GM12878 (cell line): ENCODE measurements at regions not wholly inside any gene's neighbourhood (a gene's known extent, or its start where the extent isn't known, plus 50 kb on each side); places are given as distances from the start of the nearest gene placed in this dataset.

Experiments used
- ATAC-seq: fragments of 200-7000 bp; cut with Tn5 transposase; 3 replicates; pipeline ENCODE4 v1.9.1; 2020; ENCODE audit warnings: mild to moderate bottlenecking, moderate library complexity
- BruUV-seq: library from RNA; stranded (reverse); fragments of 400-500 nt; replicated peaks from 2 replicates; lab custom pipeline; 2021; lab: Mats Ljungman, UMichigan
- CTCF ChIA-PET: fragments of 300-600 bp; sonication (Branson Sonifier 250); formaldehyde crosslinking; extraction: SDS; loops from one replicate; lab custom pipeline; 2021; ENCODE audit warnings: inconsistent platforms; lab: Yijun Ruan, JAX
- POLR2A ChIA-PET: fragments of 350-600 bp; formaldehyde crosslinking; extraction: SDS; loops from one replicate; lab custom pipeline; 2021; ENCODE audit warnings: inconsistent platforms; lab: Charles Lee
- RAD21 ChIA-PET: fragments of 300-600 bp; sonication (Branson Sonifier 250); formaldehyde crosslinking; loops from one replicate; lab custom pipeline; 2023; ENCODE audit warnings: antibody characterized with exemption; ENCODE audit not compliant: unreplicated experiment; lab: Charles Lee
- SMC1A ChIA-PET: fragments of 300-600 bp; sonication (Branson Sonifier 250); formaldehyde crosslinking; loops from one replicate; lab custom pipeline; 2023; ENCODE audit not compliant: unreplicated experiment, uncharacterized antibody; lab: Charles Lee
- DNase-seq: peaks from one replicate; pipeline ENCODE4 v3.0.0-alpha.2; 2011; ENCODE audit warnings: low read depth, low spot score
- FAIRE-seq: peaks from 3 replicates; lab custom pipeline; 2011; peaks lifted over from hg19 to GRCh38; lab: Jason Lieb, UNC
- H2AFZ ChIP-seq: 2 replicates; pipeline ENCODE4 v1.6.0; 2011; ENCODE audit warnings: low read depth, low read length, control low read depth; ENCODE audit not compliant: control insufficient read depth
- H3K27ac ChIP-seq: 2 replicates; pipeline ENCODE4 v1.5.1; 2011; ENCODE audit warnings: control low read depth; ENCODE audit not compliant: control insufficient read depth, insufficient read depth
- H3K27me3 ChIP-seq, 2 experiments: replicated peaks in 1 of 2; 2 replicates each; pipeline versions ENCODE4 v1.6.0 to v1.6.1; 2011; ENCODE audit warnings: low read length in 1 of 2; ENCODE audit not compliant: control insufficient read depth in 2 of 2, insufficient read depth in 2 of 2
- H3K36me3 ChIP-seq, 2 experiments: 2 replicates each; pipeline ENCODE4 v1.5.1; 2011; ENCODE audit warnings: low read length in 1 of 2; ENCODE audit not compliant: control insufficient read depth in 2 of 2, insufficient read depth in 2 of 2
- H3K4me1 ChIP-seq: 2 replicates; pipeline ENCODE4 v1.6.1; 2011; ENCODE audit warnings: mild to moderate bottlenecking, low read length, moderate library complexity, mixed read lengths; ENCODE audit not compliant: control insufficient read depth, insufficient read depth
- H3K4me2 ChIP-seq: 2 replicates; pipeline ENCODE4 v1.6.0; 2011; ENCODE audit warnings: control low read depth; ENCODE audit not compliant: control insufficient read depth, insufficient read depth
- H3K4me3 ChIP-seq: fragments of 200-600 bp; sonication (generic); 2 replicates; pipeline ENCODE4 v1.5.1; 2016
- H3K79me2 ChIP-seq: 2 replicates; pipeline ENCODE4 v1.6.0; 2011; ENCODE audit warnings: low read length; ENCODE audit not compliant: control insufficient read depth, insufficient read depth
- H3K9ac ChIP-seq: 2 replicates; pipeline ENCODE4 v1.8.0; 2011; ENCODE audit warnings: low read length, control low read depth, mixed read lengths; ENCODE audit not compliant: control insufficient read depth, insufficient read depth
- H3K9me3 ChIP-seq: replicated peaks from 3 replicates; pipeline ENCODE4 v1.5.1; 2011; ENCODE audit warnings: mild to moderate bottlenecking, low read length; ENCODE audit not compliant: control insufficient read depth, insufficient read depth
- H4K20me1 ChIP-seq: 2 replicates; pipeline ENCODE4 v1.6.0; 2011; ENCODE audit not compliant: control insufficient read depth, insufficient read depth
- CUX1 ChIP-seq: IDR thresholded peaks from 2 replicates; pipeline ENCODE4 v1.6.1; 2012; ENCODE audit warnings: improper control_type of control experiment, low read depth, low read length; ENCODE audit not compliant: insufficient replicate concordance
- MLLT1 ChIP-seq: fragments of 450-650 bp; IDR thresholded peaks from 2 replicates; pipeline ENCODE4 v1.6.1; 2016; ENCODE audit warnings: mild to moderate bottlenecking
- MTA3 ChIP-seq: IDR thresholded peaks from 2 replicates; pipeline ENCODE4 v1.6.1; 2012; ENCODE audit warnings: low read length, inconsistent platforms, borderline replicate concordance
- MYC ChIP-seq: IDR thresholded peaks from 2 replicates; pipeline ENCODE4 v1.6.1; 2011; ENCODE audit warnings: mild to moderate bottlenecking, low read length, moderate library complexity, inconsistent platforms; ENCODE audit not compliant: insufficient read depth, insufficient replicate concordance, insufficient read length, severe bottlenecking
- RAD51 ChIP-seq: fragments of 450-650 bp; IDR thresholded peaks from 2 replicates; pipeline ENCODE4 v1.6.1; 2016; ENCODE audit warnings: moderate library complexity, mild to moderate bottlenecking, inconsistent platforms
- SIX5 ChIP-seq: IDR thresholded peaks from 2 replicates; pipeline ENCODE4 v1.6.1; 2011; ENCODE audit warnings: mild to moderate bottlenecking, low read depth, low read length, moderate library complexity; ENCODE audit not compliant: severe bottlenecking
- SPI1 ChIP-seq: IDR thresholded peaks from 2 replicates; pipeline ENCODE4 v1.6.1; 2011; ENCODE audit warnings: low read depth, mild to moderate bottlenecking, low read length, moderate library complexity, borderline replicate concordance; ENCODE audit not compliant: insufficient read depth
- TAF1 ChIP-seq: IDR thresholded peaks from 2 replicates; pipeline ENCODE4 v1.6.1; 2011; ENCODE audit warnings: mild to moderate bottlenecking, low read depth, low read length, borderline replicate concordance
- TCF3 ChIP-seq: IDR thresholded peaks from 2 replicates; pipeline ENCODE4 v1.6.1; 2012; ENCODE audit warnings: low read depth, mild to moderate bottlenecking, low read length, borderline replicate concordance; ENCODE audit not compliant: insufficient read depth
- ZNF384 ChIP-seq: IDR thresholded peaks from 2 replicates; pipeline ENCODE4 v1.6.1; 2012; ENCODE audit warnings: low read depth, mild to moderate bottlenecking, low read length, improper control_type of control experiment, borderline replicate concordance
- WGBS: methylation state at CpG from one replicate; pipeline ENCODE4 v1.1.6; 2016; ENCODE audit warnings: low lambda C conversion rate; ENCODE audit not compliant: insufficient replicate concordance, insufficient coverage; ENCODE audit errors: missing lambda C conversion rate; 5-methylcytosine and 5-hydroxymethylcytosine counted together
- in situ Hi-C: fragments of 300-500 bp; cut with MboI; formaldehyde crosslinking; loops from 9 replicates; pipeline ENCODE4 v1.14.3; 2018; ENCODE audit warnings: mixed read lengths
- intact Hi-C: fragments of 100-400 bp; cut with micrococcal nuclease; formaldehyde crosslinking; loops from one replicate; pipeline ENCODE4 v1.14.2; 2022; ENCODE audit not compliant: unreplicated experiment
- TF ChIP-seq, protein P1 (sequence below): IDR thresholded peaks from 2 replicates; pipeline ENCODE4 v1.6.1; 2012; ENCODE audit warnings: low read depth, low read length, improper control_type of control experiment
- TF ChIP-seq, protein P2 (sequence below): fragments of 450-650 bp; conservative IDR thresholded peaks from 2 replicates; pipeline ENCODE4 v1.6.1; 2017; ENCODE audit warnings: mild to moderate bottlenecking, moderate library complexity
- TF ChIP-seq, protein P3 (sequence below): fragments of 450-650 bp; IDR thresholded peaks from 2 replicates; pipeline ENCODE4 v1.6.1; 2016; ENCODE audit warnings: mild to moderate bottlenecking

GRCh38 chrX:120750381-120750780 lies 120.5 kb upstream of the C1GALT1C1 start:
- 30% methylated on average over 1 of the region's 1 CpG for WGBS
- H3K27ac ChIP-seq = no peak overlapping the region
- CTCF ChIA-PET = interaction anchor here (1.1 to 1.9 kb wide), 5 partner anchors 10 to 273 kb away, joined by 3 to 6 read pairs (median 4); no protein-coding TSS in a partner anchor
- no peak for TF ChIP-seq TCF3
- TF ChIP-seq, protein P1, sequence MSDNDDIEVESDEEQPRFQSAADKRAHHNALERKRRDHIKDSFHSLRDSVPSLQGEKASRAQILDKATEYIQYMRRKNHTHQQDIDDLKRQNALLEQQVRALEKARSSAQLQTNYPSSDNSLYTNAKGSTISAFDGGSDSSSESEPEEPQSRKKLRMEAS = no peak
- no peak for TF ChIP-seq RAD51
- TF ChIP-seq CUX1 = no peak
- TF ChIP-seq, protein P2, sequence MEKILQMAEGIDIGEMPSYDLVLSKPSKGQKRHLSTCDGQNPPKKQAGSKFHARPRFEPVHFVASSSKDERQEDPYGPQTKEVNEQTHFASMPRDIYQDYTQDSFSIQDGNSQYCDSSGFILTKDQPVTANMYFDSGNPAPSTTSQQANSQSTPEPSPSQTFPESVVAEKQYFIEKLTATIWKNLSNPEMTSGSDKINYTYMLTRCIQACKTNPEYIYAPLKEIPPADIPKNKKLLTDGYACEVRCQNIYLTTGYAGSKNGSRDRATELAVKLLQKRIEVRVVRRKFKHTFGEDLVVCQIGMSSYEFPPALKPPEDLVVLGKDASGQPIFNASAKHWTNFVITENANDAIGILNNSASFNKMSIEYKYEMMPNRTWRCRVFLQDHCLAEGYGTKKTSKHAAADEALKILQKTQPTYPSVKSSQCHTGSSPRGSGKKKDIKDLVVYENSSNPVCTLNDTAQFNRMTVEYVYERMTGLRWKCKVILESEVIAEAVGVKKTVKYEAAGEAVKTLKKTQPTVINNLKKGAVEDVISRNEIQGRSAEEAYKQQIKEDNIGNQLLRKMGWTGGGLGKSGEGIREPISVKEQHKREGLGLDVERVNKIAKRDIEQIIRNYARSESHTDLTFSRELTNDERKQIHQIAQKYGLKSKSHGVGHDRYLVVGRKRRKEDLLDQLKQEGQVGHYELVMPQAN = no peak
- no peak for TF ChIP-seq ZNF384
- no peak for TF ChIP-seq TAF1
- TF ChIP-seq MLLT1 = no peak
- no peak for TF ChIP-seq SPI1
- TF ChIP-seq, protein P3, sequence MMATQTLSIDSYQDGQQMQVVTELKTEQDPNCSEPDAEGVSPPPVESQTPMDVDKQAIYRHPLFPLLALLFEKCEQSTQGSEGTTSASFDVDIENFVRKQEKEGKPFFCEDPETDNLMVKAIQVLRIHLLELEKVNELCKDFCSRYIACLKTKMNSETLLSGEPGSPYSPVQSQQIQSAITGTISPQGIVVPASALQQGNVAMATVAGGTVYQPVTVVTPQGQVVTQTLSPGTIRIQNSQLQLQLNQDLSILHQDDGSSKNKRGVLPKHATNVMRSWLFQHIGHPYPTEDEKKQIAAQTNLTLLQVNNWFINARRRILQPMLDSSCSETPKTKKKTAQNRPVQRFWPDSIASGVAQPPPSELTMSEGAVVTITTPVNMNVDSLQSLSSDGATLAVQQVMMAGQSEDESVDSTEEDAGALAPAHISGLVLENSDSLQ = no peak
- no peak for TF ChIP-seq SIX5
- no peak for TF ChIP-seq MYC
- no peak for TF ChIP-seq MTA3

More at GRCh38 chrX:120750381-120750780, 120.5 kb upstream of the C1GALT1C1 start:
- Histone ChIP-seq H3K9ac (no peak overlapping the region), H3K4me1 (peaks cover 27% of the 10 kb centered on the region), H3K9me3 (no peaks in the 10 kb centered on the region), H3K4me2 (no peak overlapping the region), H2AFZ (no peak overlapping the region), H3K36me3 (no peaks in the 10 kb centered on the region), H3K79me2 (no peaks in the 10 kb centered on the region), H3K27me3 (no peaks in the 10 kb centered on the region), H4K20me1 (no peaks in the 10 kb centered on the region), H3K4me3 (no peak overlapping the region)
- SMC1A ChIA-PET = interaction anchor here (1.0 to 6.7 kb wide), 4 partner anchors 11 to 50 kb away, joined by 3 to 66 read pairs (median 10); no protein-coding TSS in a partner anchor
- no peak for DNase-seq
- ATAC-seq = no peak
- in situ Hi-C loops = loop anchor here (25.0 kb wide), 1 partner anchor 238 kb away; no protein-coding TSS in a partner anchor
- POLR2A ChIA-PET = no interaction called here
- FAIRE-seq = no peak
- intact Hi-C loops = no loop called here
- RAD21 ChIA-PET = interaction anchor here (2.4 kb wide), 1 partner anchor 24 kb away, joined by 9 read pairs; no protein-coding TSS in a partner anchor
- BruUV-seq = no TSS peak
